H9 (cell line): ENCODE measurements at regions not wholly inside any gene's neighbourhood (a gene's known extent, or its start where the extent isn't known, plus 50 kb on each side); places are given as distances from the start of the nearest gene placed in this dataset.

Experiments used
- DNase-seq: peaks from one replicate; pipeline ENCODE4 v3.0.0-alpha.2; 2017
- H2AFZ ChIP-seq: one replicate; pipeline ENCODE4 v1.6.1; 2013; ENCODE audit warnings: mild to moderate bottlenecking, low read length, control low read depth, moderate library complexity
- H2AK5ac ChIP-seq: 2 replicates; pipeline ENCODE4 v1.6.1; 2013; ENCODE audit warnings: low read length, control low read depth, mixed read lengths; ENCODE audit not compliant: insufficient read length
- H2BK120ac ChIP-seq: one replicate; pipeline ENCODE4 v1.6.1; 2013; ENCODE audit warnings: low read depth, mild to moderate bottlenecking, low read length, control low read depth, inconsistent platforms; ENCODE audit not compliant: poor library complexity, severe bottlenecking
- H2BK12ac ChIP-seq: 2 replicates; pipeline ENCODE4 v1.6.1; 2013; ENCODE audit warnings: low read length, control low read depth, mixed read lengths, low read depth; ENCODE audit not compliant: insufficient read length
- H2BK15ac ChIP-seq: 2 replicates; pipeline ENCODE4 v1.6.1; 2013; ENCODE audit warnings: low read depth, low read length, control low read depth
- H2BK20ac ChIP-seq: one replicate; pipeline ENCODE4 v1.6.1; 2013; ENCODE audit warnings: low read depth, mild to moderate bottlenecking, low read length, control low read depth, inconsistent platforms; ENCODE audit not compliant: poor library complexity, severe bottlenecking
- H2BK5ac ChIP-seq: 2 replicates; pipeline ENCODE4 v1.6.1; 2013; ENCODE audit warnings: low read length, control low read depth, mixed read lengths; ENCODE audit not compliant: insufficient read length
- H3K14ac ChIP-seq: 2 replicates; pipeline ENCODE4 v1.6.1; 2013; ENCODE audit warnings: low read length, control low read depth; ENCODE audit not compliant: insufficient read depth
- H3K18ac ChIP-seq: 2 replicates; pipeline ENCODE4 v1.6.1; 2013; ENCODE audit warnings: low read depth, mild to moderate bottlenecking, mixed read lengths, low read length, control low read depth; ENCODE audit not compliant: insufficient read length
- H3K23ac ChIP-seq: 2 replicates; pipeline ENCODE4 v1.6.1; 2013; ENCODE audit warnings: low read length, control low read depth, mixed read lengths, low read depth; ENCODE audit not compliant: insufficient read length
- H3K23me2 ChIP-seq: 2 replicates; pipeline ENCODE4 v1.6.1; 2013; ENCODE audit warnings: low read depth, mild to moderate bottlenecking, mixed read lengths, low read length, control low read depth; ENCODE audit not compliant: insufficient read length, poor library complexity, severe bottlenecking
- H3K27ac ChIP-seq: 2 replicates; pipeline ENCODE4 v1.5.1; 2013; ENCODE audit warnings: low read length, control low read depth, mixed read lengths, low read depth; ENCODE audit not compliant: insufficient read length
- H3K27me3 ChIP-seq: 2 replicates; pipeline ENCODE4 v1.6.1; 2013; ENCODE audit warnings: low read length, control low read depth, inconsistent platforms; ENCODE audit not compliant: insufficient read depth
- H3K4ac ChIP-seq: 2 replicates; pipeline ENCODE4 v1.6.1; 2013; ENCODE audit warnings: low read depth, mild to moderate bottlenecking, control low read depth, inconsistent platforms, low read length, moderate library complexity
- H3K4me1 ChIP-seq: 2 replicates; pipeline ENCODE4 v1.6.1; 2013; ENCODE audit warnings: low read length, control low read depth, inconsistent platforms; ENCODE audit not compliant: insufficient read depth
- H3K4me2 ChIP-seq: 2 replicates; pipeline ENCODE4 v1.6.1; 2013; ENCODE audit warnings: low read length, control low read depth, mixed read lengths; ENCODE audit not compliant: insufficient read length, insufficient read depth
- H3K56ac ChIP-seq: 2 replicates; pipeline ENCODE4 v1.6.1; 2013; ENCODE audit warnings: low read depth, mild to moderate bottlenecking, mixed read lengths, low read length, control low read depth; ENCODE audit not compliant: insufficient read length
- H3K79me1 ChIP-seq: 2 replicates; pipeline ENCODE4 v1.6.1; 2013; ENCODE audit warnings: low read depth, mild to moderate bottlenecking, moderate library complexity, low read length, control low read depth, inconsistent platforms; ENCODE audit not compliant: insufficient read depth, poor library complexity, severe bottlenecking
- H3K79me2 ChIP-seq: 2 replicates; pipeline ENCODE4 v1.6.1; 2013; ENCODE audit warnings: low read length, control low read depth, inconsistent platforms; ENCODE audit not compliant: insufficient read depth
- H3K9ac ChIP-seq: 2 replicates; pipeline ENCODE4 v1.6.1; 2013; ENCODE audit warnings: low read length, control low read depth, mixed read lengths; ENCODE audit not compliant: insufficient read length; ENCODE audit errors: extremely low read depth
- H3K9me3 ChIP-seq: one replicate; pipeline ENCODE4 v1.6.1; 2013; ENCODE audit warnings: low read depth, low read length, inconsistent platforms; ENCODE audit not compliant: control insufficient read depth
- H3T11ph ChIP-seq: one replicate; pipeline ENCODE4 v1.6.1; 2013; ENCODE audit warnings: mild to moderate bottlenecking, low read length, control low read depth, inconsistent platforms
- H4K20me1 ChIP-seq: one replicate; pipeline ENCODE4 v1.6.1; 2013; ENCODE audit not compliant: control insufficient read depth, insufficient read length, insufficient read depth
- H4K5ac ChIP-seq: 2 replicates; pipeline ENCODE4 v1.6.1; 2013; ENCODE audit warnings: low read depth, mild to moderate bottlenecking, mixed read lengths, low read length, control low read depth; ENCODE audit not compliant: insufficient read length
- H4K8ac ChIP-seq: replicated peaks from 2 replicates; pipeline ENCODE4 v1.6.1; 2013; ENCODE audit warnings: low read length, control low read depth, mixed read lengths, low read depth; ENCODE audit not compliant: insufficient read length
- H4K91ac ChIP-seq: 2 replicates; pipeline ENCODE4 v1.6.1; 2013; ENCODE audit warnings: low read depth, mild to moderate bottlenecking, moderate library complexity, mixed read lengths, low read length, control low read depth; ENCODE audit not compliant: insufficient read length
- H3K27ac Mint-ChIP-seq, 3 experiments: 2 replicates in 2 of 3; 3 replicates in 1 of 3; pipeline ENCODE4 v1.8.0; 2020 to 2021; ENCODE audit warnings: mixed read lengths in 3 of 3, mild to moderate bottlenecking in 1 of 3, moderate library complexity in 1 of 3
- H3K27me3 Mint-ChIP-seq: 2 replicates; pipeline ENCODE4 v1.8.0; 2021; ENCODE audit warnings: low read depth, mild to moderate bottlenecking, moderate library complexity, mixed read lengths
- H3K36me3 Mint-ChIP-seq, 3 experiments: 2 replicates in 2 of 3; 3 replicates in 1 of 3; pipeline ENCODE4 v1.8.0; 2020 to 2021; ENCODE audit warnings: low read depth in 3 of 3, mixed read lengths in 3 of 3; ENCODE audit not compliant: insufficient read depth in 1 of 3
- H3K4me1 Mint-ChIP-seq, 2 experiments: 2 replicates each; pipeline ENCODE4 v1.8.0; 2020; ENCODE audit warnings: mixed read lengths in 2 of 2
- H3K4me3 Mint-ChIP-seq, 2 experiments: 2 replicates in 1 of 2; 3 replicates in 1 of 2; pipeline ENCODE4 v1.8.0; 2020 to 2021; ENCODE audit warnings: mild to moderate bottlenecking in 2 of 2, mixed read lengths in 2 of 2, moderate library complexity in 1 of 2
- H3K9me3 Mint-ChIP-seq, 2 experiments: 2 replicates in 1 of 2; 3 replicates in 1 of 2; pipeline ENCODE4 v1.8.0; 2020; ENCODE audit warnings: mild to moderate bottlenecking in 2 of 2, mixed read lengths in 2 of 2, moderate library complexity in 1 of 2
- WGBS: extraction: QIAGEN DNeasy Blood & Tissue Kit; methylation state at CpG from one replicate; pipeline ENCODE4 v1.1.7; 2013; ENCODE audit warnings: missing lambda C conversion rate, low lambda C conversion rate, mixed read lengths; ENCODE audit not compliant: insufficient read length; ENCODE audit errors: extremely low coverage; 5-methylcytosine and 5-hydroxymethylcytosine counted together
- TF ChIP-seq, protein P1 (sequence below): fragments of 200-600 bp; sonication (generic); conservative IDR thresholded peaks from 3 replicates; pipeline ENCODE4 v1.8.0; 2021; ENCODE audit warnings: antibody characterized with exemption, mild to moderate bottlenecking

DNA sequence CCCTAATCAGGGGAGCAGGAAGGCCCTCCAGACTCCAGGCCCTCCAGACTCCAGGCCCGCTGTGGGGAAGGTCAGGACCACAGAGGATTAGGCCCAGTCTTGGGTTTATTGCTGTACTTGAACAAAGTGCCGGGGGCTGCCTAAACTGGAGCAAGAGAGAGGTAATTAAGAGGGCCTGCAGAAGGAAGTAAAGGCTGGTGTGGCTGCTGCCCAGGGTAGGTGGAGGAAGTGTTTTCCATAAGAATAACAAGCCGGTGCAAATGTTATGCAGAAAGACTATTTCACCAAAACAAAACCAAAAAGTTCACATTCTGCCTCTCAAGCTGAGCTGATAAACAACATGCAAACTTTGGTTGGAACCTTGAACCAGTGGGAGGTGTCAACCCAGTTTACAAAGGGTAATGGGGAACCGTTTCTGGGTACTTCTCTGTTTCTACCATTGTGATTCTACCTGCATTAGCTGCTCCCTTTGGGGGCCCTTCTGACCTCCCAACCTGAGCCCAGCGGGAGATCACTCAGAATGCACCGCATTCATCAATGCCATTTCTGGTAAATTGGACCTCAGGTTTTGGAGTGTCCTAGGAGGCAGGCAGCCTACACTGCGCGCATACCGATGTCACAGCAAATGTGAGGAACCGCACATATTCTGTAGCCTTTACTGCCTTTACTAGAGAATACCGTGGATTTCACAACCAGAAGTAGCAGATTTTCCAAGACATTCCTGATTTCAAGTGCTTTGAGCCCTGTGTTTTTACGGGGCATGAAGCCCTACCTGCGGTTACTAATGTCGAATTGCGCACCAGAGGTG, 59.7 kb upstream of the BCOR start:
- H2BK12ac ChIP-seq: no peak overlapping the region
- peaks cover 45% of the 10 kb centered on the region for H3K27me3 Mint-ChIP-seq
- H3K36me3 Mint-ChIP-seq: peaks cover 3 to 10% (median 9%) of the 10 kb centered on the region in 3 experiments
- H3K4me1 Mint-ChIP-seq: peaks cover 22 to 26% of the 10 kb centered on the region in 2 experiments
- H3K27me3 ChIP-seq: peaks cover 14% of the 10 kb centered on the region; the same call in 1 of the 2 replicates
- no peaks in the 10 kb centered on the region for H3K79me1 ChIP-seq
- H3K4ac ChIP-seq: no peak overlapping the region
- peak; percentile 78 for DNase-seq
- H3T11ph ChIP-seq: no peak overlapping the region
- no peak overlapping the region for H4K8ac ChIP-seq
- H3K4me1 ChIP-seq: no peaks in the 10 kb centered on the region; the same call in 1 of the 2 replicates
- no peaks in the 10 kb centered on the region for H4K20me1 ChIP-seq
- H4K91ac ChIP-seq: no peak overlapping the region
- peak overlapping the region; percentile 75 to 99 (median 91) for H3K27ac Mint-ChIP-seq
- no peak overlapping the region for H3K18ac ChIP-seq
- H2AFZ ChIP-seq: no peak overlapping the region
- H3K23ac ChIP-seq: no peak overlapping the region
- H3K9me3 Mint-ChIP-seq: peaks cover 43 to 49% of the 10 kb centered on the region in 2 experiments
- peak overlapping the region; percentile 5 for H3K9ac ChIP-seq
- H3K9me3 ChIP-seq: no peaks in the 10 kb centered on the region
- WGBS: no CpG with 5 or more reads among the region's 15 CpGs
- no peak overlapping the region for H4K5ac ChIP-seq
- peak overlapping the region; percentile 77 for H3K27ac ChIP-seq
- H3K4me3 Mint-ChIP-seq: peak overlapping the region; percentile 74 to 80
- no peak overlapping the region for H2BK20ac ChIP-seq
- no peak overlapping the region for H2BK120ac ChIP-seq
- peak overlapping the region; percentile 64 for H3K4me2 ChIP-seq
- H3K14ac ChIP-seq: no peak overlapping the region
- H2AK5ac ChIP-seq: no peak overlapping the region
- TF ChIP-seq, protein P1, sequence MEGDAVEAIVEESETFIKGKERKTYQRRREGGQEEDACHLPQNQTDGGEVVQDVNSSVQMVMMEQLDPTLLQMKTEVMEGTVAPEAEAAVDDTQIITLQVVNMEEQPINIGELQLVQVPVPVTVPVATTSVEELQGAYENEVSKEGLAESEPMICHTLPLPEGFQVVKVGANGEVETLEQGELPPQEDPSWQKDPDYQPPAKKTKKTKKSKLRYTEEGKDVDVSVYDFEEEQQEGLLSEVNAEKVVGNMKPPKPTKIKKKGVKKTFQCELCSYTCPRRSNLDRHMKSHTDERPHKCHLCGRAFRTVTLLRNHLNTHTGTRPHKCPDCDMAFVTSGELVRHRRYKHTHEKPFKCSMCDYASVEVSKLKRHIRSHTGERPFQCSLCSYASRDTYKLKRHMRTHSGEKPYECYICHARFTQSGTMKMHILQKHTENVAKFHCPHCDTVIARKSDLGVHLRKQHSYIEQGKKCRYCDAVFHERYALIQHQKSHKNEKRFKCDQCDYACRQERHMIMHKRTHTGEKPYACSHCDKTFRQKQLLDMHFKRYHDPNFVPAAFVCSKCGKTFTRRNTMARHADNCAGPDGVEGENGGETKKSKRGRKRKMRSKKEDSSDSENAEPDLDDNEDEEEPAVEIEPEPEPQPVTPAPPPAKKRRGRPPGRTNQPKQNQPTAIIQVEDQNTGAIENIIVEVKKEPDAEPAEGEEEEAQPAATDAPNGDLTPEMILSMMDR: no peak
- no peaks in the 10 kb centered on the region; the same call in 1 of the 2 replicates for H3K79me2 ChIP-seq
- peaks cover 34% of the 10 kb centered on the region for H3K23me2 ChIP-seq
- no peak overlapping the region for H2BK5ac ChIP-seq
- no peak overlapping the region for H3K56ac ChIP-seq
- H2BK15ac ChIP-seq: no peak overlapping the region
